GM23248 (cell line): ENCODE measurements at regions not wholly inside any gene's neighbourhood (a gene's known extent, or its start where the extent isn't known, plus 50 kb on each side); places are given as distances from the start of the nearest gene placed in this dataset.

Source experiments
- DNase-seq: peaks from one replicate; pipeline ENCODE4 v3.0.0-alpha.2; 2015
- H2AFZ ChIP-seq: fragments of 200-600 bp; sonication (generic); 2 replicates; pipeline ENCODE4 v1.6.1; 2016; ENCODE audit warnings: antibody characterized with exemption
- H3F3A ChIP-seq: fragments of 200-600 bp; sonication (generic); 2 replicates; pipeline ENCODE4 v1.6.1; 2016; ENCODE audit warnings: mild to moderate bottlenecking, antibody characterized with exemption, mixed run types; ENCODE audit not compliant: insufficient read depth
- H3K27ac ChIP-seq: fragments of 200-600 bp; sonication (generic); 2 replicates; pipeline ENCODE4 v1.5.1; 2016; ENCODE audit warnings: mild to moderate bottlenecking
- H3K27me3 ChIP-seq: fragments of 200-600 bp; sonication (generic); replicated peaks from 2 replicates; pipeline ENCODE4 v1.6.1; 2016; ENCODE audit warnings: mild to moderate bottlenecking; ENCODE audit not compliant: insufficient read depth
- H3K36me3 ChIP-seq: fragments of 200-600 bp; sonication (generic); 2 replicates; pipeline ENCODE4 v1.6.1; 2016; ENCODE audit warnings: low read depth, mild to moderate bottlenecking
- H3K4me1 ChIP-seq: fragments of 200-600 bp; sonication (generic); 2 replicates; pipeline ENCODE4 v1.6.1; 2016; ENCODE audit warnings: mild to moderate bottlenecking; ENCODE audit not compliant: insufficient read depth
- H3K4me2 ChIP-seq: fragments of 200-600 bp; sonication (generic); one replicate; pipeline ENCODE4 v1.6.1; 2016; ENCODE audit warnings: mild to moderate bottlenecking; ENCODE audit not compliant: unreplicated experiment
- H3K4me3 ChIP-seq: fragments of 200-600 bp; sonication (generic); 2 replicates; pipeline ENCODE4 v1.5.1; 2016; ENCODE audit warnings: mild to moderate bottlenecking
- H3K79me2 ChIP-seq: fragments of 200-600 bp; sonication (generic); 2 replicates; pipeline ENCODE4 v1.6.1; 2016; ENCODE audit warnings: mild to moderate bottlenecking; ENCODE audit not compliant: insufficient read depth
- H3K9ac ChIP-seq: fragments of 200-600 bp; sonication (generic); 2 replicates; pipeline ENCODE4 v1.6.1; 2016; ENCODE audit warnings: mild to moderate bottlenecking
- H3K9me2 ChIP-seq: fragments of 200-600 bp; sonication (generic); 2 replicates; pipeline ENCODE4 v1.6.1; 2016; ENCODE audit warnings: mixed run types, mild to moderate bottlenecking, moderate library complexity; ENCODE audit not compliant: insufficient read depth
- H3K9me3 ChIP-seq: fragments of 200-600 bp; sonication (generic); one replicate; pipeline ENCODE4 v1.6.1; 2017; ENCODE audit warnings: low read depth
- H4K20me1 ChIP-seq: fragments of 200-600 bp; sonication (generic); 2 replicates; pipeline ENCODE4 v1.6.0; 2016; ENCODE audit not compliant: insufficient read depth
- EZH2 ChIP-seq: fragments of 200-600 bp; sonication (generic); IDR thresholded peaks from 2 replicates; pipeline ENCODE4 v1.6.1; 2018; ENCODE audit warnings: antibody characterized with exemption, mild to moderate bottlenecking; ENCODE audit not compliant: insufficient read depth, poor library complexity, severe bottlenecking
- EZH2phosphoT487 ChIP-seq: fragments of 200-600 bp; sonication (generic); IDR thresholded peaks from 2 replicates; pipeline ENCODE4 v1.6.1; 2018; ENCODE audit warnings: antibody characterized with exemption, moderate library complexity, mild to moderate bottlenecking, low read depth; ENCODE audit not compliant: insufficient read depth
- WGBS, 2 experiments: methylation state at CpG; one replicate each; pipeline ENCODE4 v1.1.6; 2015 to 2017; ENCODE audit warnings: low lambda C conversion rate in 2 of 2, low coverage in 1 of 2; ENCODE audit errors: missing lambda C conversion rate in 2 of 2; 5-methylcytosine and 5-hydroxymethylcytosine counted together
- in situ Hi-C: fragments of 300-500 bp; cut with MboI; formaldehyde crosslinking; loops from 2 replicates; pipeline ENCODE4 v1.15.0; 2020

DNA sequence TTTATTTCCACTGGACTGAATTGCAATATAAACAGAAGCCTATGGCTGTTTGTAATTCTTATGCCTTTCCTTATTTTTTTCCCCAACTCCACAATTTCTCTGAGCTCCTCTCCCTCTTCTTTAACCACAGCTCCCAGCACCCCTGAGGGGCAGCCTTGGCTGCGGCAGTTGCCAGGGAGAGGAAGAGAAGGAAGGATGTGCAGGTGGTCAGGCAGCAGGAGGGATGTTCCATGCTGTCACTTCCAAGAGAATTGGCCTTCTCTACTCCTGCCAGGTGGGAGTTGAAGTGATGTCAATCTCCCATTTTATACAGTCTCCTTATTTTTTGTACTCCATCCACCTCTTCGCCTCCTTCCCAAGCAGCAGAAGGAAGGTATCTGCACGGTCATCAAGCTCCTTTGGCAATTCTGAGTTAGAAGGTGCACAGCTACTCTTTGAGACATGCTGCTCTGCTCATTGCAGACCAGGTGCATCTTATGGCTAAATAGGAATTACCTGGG is 343.3 kb upstream of the RPS6KA3 start:
- 88 to 89% methylated on average over 1 to 3 of the region's 3 CpGs for WGBS, 2 experiments
- H3K9me3 ChIP-seq, result no peaks in the 10 kb centered on the region
- H3K36me3 ChIP-seq, result no peaks in the 10 kb centered on the region
- no peak overlapping the region for H3K9ac ChIP-seq
- TF ChIP-seq EZH2, result no peak
- TF ChIP-seq EZH2phosphoT487, result no peak
- no peaks in the 10 kb centered on the region for H3K4me1 ChIP-seq
- no peak overlapping the region for H3K4me3 ChIP-seq
- no peak overlapping the region for H3K27ac ChIP-seq
- H3K27me3 ChIP-seq, result no peaks in the 10 kb centered on the region
- no peak overlapping the region for H2AFZ ChIP-seq
- H3K4me2 ChIP-seq, result no peak overlapping the region
- no peaks in the 10 kb centered on the region for H4K20me1 ChIP-seq
- in situ Hi-C loops, result no loop called here
- DNase-seq, result no peak
- H3F3A ChIP-seq, result no peaks in the 10 kb centered on the region
- H3K79me2 ChIP-seq, result no peaks in the 10 kb centered on the region
- H3K9me2 ChIP-seq, result no peaks in the 10 kb centered on the region

DNA sequence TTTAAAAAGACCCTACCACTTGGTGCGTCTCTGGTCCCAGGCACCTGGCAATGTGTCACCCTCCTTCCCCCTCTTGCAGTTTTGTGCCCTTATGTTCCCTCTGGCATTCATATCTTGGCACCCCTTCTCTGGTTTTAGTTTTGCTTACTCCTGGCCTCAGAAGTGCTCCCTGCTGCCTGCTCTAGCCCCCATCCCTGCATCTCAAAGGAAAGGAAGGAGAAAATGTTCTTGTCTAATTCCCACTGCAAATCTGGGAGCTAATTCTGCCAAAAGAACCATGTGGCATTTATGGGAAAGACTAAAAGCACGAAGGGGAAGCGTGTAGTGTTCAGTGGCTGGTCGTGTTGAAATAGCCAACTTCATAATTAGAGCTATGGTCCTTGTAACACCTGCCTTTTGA is 340.1 kb upstream of the RPS6KA3 start:
- 19 to 24% methylated on average over 4 of the region's 4 CpGs for WGBS, 2 experiments
- Histone ChIP-seq H3K36me3 (no peaks in the 10 kb centered on the region), H2AFZ (no peak overlapping the region), H3K27ac (no peak overlapping the region), H3K9me3 (no peaks in the 10 kb centered on the region), H3K9me2 (no peaks in the 10 kb centered on the region), H3K4me3 (no peak overlapping the region), H3K27me3 (no peaks in the 10 kb centered on the region), H3F3A (no peaks in the 10 kb centered on the region), H4K20me1 (no peaks in the 10 kb centered on the region), H3K4me1 (no peaks in the 10 kb centered on the region), H3K4me2 (no peak overlapping the region), H3K79me2 (no peaks in the 10 kb centered on the region), H3K9ac (no peak overlapping the region)
- in situ Hi-C loops, result no loop called here
- TF ChIP-seq EZH2, result no peak
- no peak for TF ChIP-seq EZH2phosphoT487
- no peak for DNase-seq

DNA sequence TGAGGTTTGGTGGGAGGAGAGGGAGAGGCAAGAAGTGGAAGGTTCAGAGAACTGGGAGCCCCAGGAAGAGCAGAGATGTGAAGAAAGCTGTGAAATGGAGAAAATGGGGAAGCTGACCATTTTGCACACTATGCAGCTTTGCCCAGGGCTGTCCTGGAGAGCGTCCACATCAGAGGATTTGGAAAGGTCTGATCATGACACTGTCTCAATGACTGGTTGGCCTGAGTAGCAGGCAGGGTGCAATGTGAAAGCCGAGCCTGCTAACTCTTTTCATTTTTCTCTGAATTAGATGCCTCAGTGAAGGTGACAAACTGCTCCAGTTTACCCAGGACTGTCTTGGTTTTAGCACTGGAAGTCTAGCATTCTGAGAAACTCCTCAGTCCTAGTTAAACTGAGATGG is 330.1 kb upstream of the RPS6KA3 start:
- no peaks in the 10 kb centered on the region for H3K9me2 ChIP-seq
- no peak overlapping the region for H3K4me3 ChIP-seq
- no peak overlapping the region for H3K27ac ChIP-seq
- no peaks in the 10 kb centered on the region for H3K36me3 ChIP-seq
- H3K27me3 ChIP-seq, result no peaks in the 10 kb centered on the region
- peak; percentile 8 for DNase-seq
- no peak overlapping the region for H3K9ac ChIP-seq
- H3K79me2 ChIP-seq, result no peaks in the 10 kb centered on the region
- no peak for TF ChIP-seq EZH2
- no peak for TF ChIP-seq EZH2phosphoT487
- WGBS, 2 experiments, result 25 to 40% methylated on average over 2 of the region's 2 CpGs
- no peaks in the 10 kb centered on the region for H4K20me1 ChIP-seq
- no peaks in the 10 kb centered on the region for H3K9me3 ChIP-seq
- H3K4me1 ChIP-seq, result peaks cover 17% of the 10 kb centered on the region
- H3F3A ChIP-seq, result 0 out of 2 replicates have a peak, but pooled peaks cover 14% of the 10 kb centered on the region
- in situ Hi-C loops, result no loop called here
- no peak overlapping the region for H2AFZ ChIP-seq
- H3K4me2 ChIP-seq, result no peak overlapping the region

DNA sequence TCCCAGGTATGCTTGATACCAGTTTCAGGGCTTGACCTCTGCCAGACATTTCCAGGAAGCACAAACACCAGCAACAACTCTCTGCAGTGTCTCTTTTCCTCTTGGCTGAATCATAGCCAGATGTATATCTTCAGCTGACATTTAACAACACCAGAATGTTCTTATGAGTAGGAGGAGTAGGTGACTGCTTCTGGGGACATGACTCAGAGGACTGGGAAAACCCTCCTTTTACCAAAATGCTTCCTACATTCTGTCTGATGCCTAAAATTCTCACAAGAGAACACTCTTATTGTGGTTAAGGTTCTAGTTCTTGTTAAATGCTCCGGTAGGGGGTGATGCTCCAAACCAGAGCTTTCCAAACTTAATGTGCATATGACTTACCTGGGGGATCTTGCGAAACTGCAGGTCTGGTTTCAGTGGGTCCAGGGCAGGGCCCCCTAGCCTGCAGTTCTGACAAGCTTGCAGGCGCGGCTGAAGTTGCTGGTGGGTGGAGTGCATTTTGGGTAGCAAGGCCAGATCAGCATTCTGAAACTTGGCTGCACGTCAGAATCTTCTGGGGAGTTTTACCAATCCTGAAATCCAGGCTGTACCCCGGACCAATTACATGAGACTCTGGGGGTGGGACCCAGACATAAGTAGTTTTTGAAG is 329.3 kb upstream of the RPS6KA3 start:
- Histone ChIP-seq H3K9ac (no peak overlapping the region), H2AFZ (no peak overlapping the region), H3K27ac (no peak overlapping the region), H3F3A (0 out of 2 replicates have a peak, but pooled peaks cover 14% of the 10 kb centered on the region), H3K9me2 (no peaks in the 10 kb centered on the region), H3K27me3 (no peaks in the 10 kb centered on the region), H3K4me1 (peaks cover 17% of the 10 kb centered on the region), H3K36me3 (no peaks in the 10 kb centered on the region), H4K20me1 (no peaks in the 10 kb centered on the region), H3K4me2 (peak overlapping the region; percentile 53), H3K79me2 (no peaks in the 10 kb centered on the region), H3K9me3 (no peaks in the 10 kb centered on the region), H3K4me3 (no peak overlapping the region)
- TF ChIP-seq EZH2phosphoT487 (no peak), EZH2 (no peak)
- in situ Hi-C loops, result no loop called here
- peak; percentile 70 for DNase-seq
- 30 to 31% methylated on average over 6 of the region's 6 CpGs for WGBS, 2 experiments

DNA sequence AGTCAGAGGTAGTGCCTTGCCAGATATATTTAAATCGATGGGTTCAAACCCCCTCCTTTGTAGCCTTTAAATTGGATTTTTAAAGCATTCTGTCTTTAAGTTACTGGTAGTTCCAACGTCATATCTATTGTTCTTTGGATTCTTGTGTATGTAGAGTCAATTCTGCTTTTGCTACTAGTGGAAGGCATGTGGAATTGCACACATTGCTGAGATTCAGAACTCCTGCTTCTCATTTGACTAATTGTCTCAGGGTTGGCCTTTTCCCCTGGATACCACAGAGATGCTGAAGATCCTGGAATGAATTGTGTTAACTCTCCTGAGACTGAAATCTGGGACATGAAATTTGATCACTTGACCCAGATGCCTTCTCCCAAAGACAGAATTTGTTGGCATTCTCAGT is 328.3 kb upstream of the RPS6KA3 start:
- Histone ChIP-seq H3K27ac (no peak overlapping the region), H3K4me3 (no peak overlapping the region), H3K9me2 (no peaks in the 10 kb centered on the region), H3K27me3 (no peaks in the 10 kb centered on the region), H3K4me2 (no peak overlapping the region), H3K9me3 (no peaks in the 10 kb centered on the region), H3K79me2 (no peaks in the 10 kb centered on the region), H4K20me1 (no peaks in the 10 kb centered on the region), H3K36me3 (no peaks in the 10 kb centered on the region), H3K9ac (no peak overlapping the region), H3K4me1 (peaks cover 17% of the 10 kb centered on the region), H2AFZ (no peak overlapping the region), H3F3A (0 out of 2 replicates have a peak, but pooled peaks cover 14% of the 10 kb centered on the region)
- peak; percentile 35 for DNase-seq
- in situ Hi-C loops, result no loop called here
- 58 to 60% methylated on average over 2 of the region's 2 CpGs for WGBS, 2 experiments
- no peak for TF ChIP-seq EZH2
- no peak for TF ChIP-seq EZH2phosphoT487
